ENCODE measurements at regions not wholly inside any gene's neighbourhood (a gene's known extent, or its start where the extent isn't known, plus 50 kb on each side); places are given as distances from the start of the nearest gene placed in this dataset.

DNA sequence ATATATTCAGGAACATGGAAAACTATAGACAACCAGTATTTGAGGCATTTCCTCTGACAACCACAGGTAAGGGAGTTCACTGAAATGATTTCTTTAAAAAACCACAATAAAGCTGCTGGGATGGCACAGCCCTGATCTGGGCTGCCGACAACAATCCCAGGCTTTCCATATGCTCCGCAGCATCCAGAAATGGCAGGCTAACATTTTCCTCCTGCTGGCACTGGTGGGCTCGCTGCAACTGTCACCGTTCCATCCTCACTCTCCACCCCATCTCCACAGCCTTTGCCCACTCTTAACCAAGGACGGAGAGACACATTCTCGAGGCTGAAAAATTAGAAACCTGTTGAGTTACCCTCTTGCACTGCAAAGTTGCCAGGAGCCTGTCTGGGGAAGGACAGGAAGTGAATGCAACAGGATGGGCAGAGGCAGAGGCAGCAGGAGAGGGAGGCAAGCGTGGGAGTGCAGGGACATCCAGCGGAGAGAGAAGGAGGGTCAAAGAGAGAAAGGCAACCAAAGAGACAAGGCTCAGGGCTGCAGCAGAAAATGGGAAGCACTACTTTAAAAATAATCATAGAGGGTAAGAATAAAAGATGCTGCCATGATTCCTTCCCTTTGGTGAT, 79.0 kb upstream of the ARRDC4 start:
- TF ChIP-seq, protein P1, sequence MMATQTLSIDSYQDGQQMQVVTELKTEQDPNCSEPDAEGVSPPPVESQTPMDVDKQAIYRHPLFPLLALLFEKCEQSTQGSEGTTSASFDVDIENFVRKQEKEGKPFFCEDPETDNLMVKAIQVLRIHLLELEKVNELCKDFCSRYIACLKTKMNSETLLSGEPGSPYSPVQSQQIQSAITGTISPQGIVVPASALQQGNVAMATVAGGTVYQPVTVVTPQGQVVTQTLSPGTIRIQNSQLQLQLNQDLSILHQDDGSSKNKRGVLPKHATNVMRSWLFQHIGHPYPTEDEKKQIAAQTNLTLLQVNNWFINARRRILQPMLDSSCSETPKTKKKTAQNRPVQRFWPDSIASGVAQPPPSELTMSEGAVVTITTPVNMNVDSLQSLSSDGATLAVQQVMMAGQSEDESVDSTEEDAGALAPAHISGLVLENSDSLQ (IDR thresholded peaks at IDR 0.05), result no peak
- TF ChIP-seq HDGF (IDR thresholded peaks at IDR 0.05; ENCODE audit: borderline replicate concordance) (no peak), ARNT (IDR thresholded peaks at IDR 0.05) (no peak)

Data from HEK293T (cell line).